ENCODE measurements at regions not wholly inside any gene's neighbourhood (a gene's known extent, or its start where the extent isn't known, plus 50 kb on each side); places are given as distances from the start of the nearest gene placed in this dataset.

- no peak for ATAC-seq
Observed at GRCh38 chr10:78374331-78375028, 340.8 kb downstream of the RPS24 start.

- no peak for ATAC-seq
Observed at GRCh38 chr10:78375854-78376785, 342.5 kb downstream of the RPS24 start.

- no peak for ATAC-seq
Observed at GRCh38 chr10:78377356-78377755, 343.7 kb downstream of the RPS24 start.

- ATAC-seq: no peak
Observed at GRCh38 chr10:78378192-78378591, 344.5 kb downstream of the RPS24 start.

- ATAC-seq: no peak
Observed at GRCh38 chr10:78381107-78381506, 347.4 kb downstream of the RPS24 start.

GRCh38 chr10:78382047-78382446 lies 348.4 kb downstream of the RPS24 start:
- no peak for ATAC-seq

- no peak for ATAC-seq
Observed at GRCh38 chr10:78382772-78383171, 349.1 kb downstream of the RPS24 start.

- ATAC-seq: no peak
Observed at GRCh38 chr10:78383378-78384048, 349.9 kb downstream of the RPS24 start.

GRCh38 chr10:78384049-78384431 lies 350.4 kb downstream of the RPS24 start:
- ATAC-seq: no peak

GRCh38 chr10:78385599-78385998 lies 351.9 kb downstream of the RPS24 start:
- no peak for ATAC-seq

GRCh38 chr10:78386509-78386908 lies 352.8 kb downstream of the RPS24 start:
- ATAC-seq: no peak

GRCh38 chr10:78388331-78389050 lies 354.8 kb downstream of the RPS24 start:
- ATAC-seq: no peak

- no peak for ATAC-seq
Observed at GRCh38 chr10:78389419-78389818, 355.8 kb downstream of the RPS24 start.

GRCh38 chr10:78390051-78390450 lies 356.4 kb downstream of the RPS24 start:
- ATAC-seq: no peak

GRCh38 chr10:78390817-78391216 lies 357.2 kb downstream of the RPS24 start:
- ATAC-seq: no peak

GRCh38 chr10:78391585-78391984 lies 357.9 kb downstream of the RPS24 start:
- ATAC-seq: no peak

- no peak for ATAC-seq
Observed at GRCh38 chr10:78392197-78392596, 358.5 kb downstream of the RPS24 start.

- no peak for ATAC-seq
Observed at GRCh38 chr10:78393094-78393493, 359.4 kb downstream of the RPS24 start.

GRCh38 chr10:78394047-78394446 lies 360.4 kb downstream of the RPS24 start:
- no peak for ATAC-seq

GRCh38 chr10:78395162-78395561 lies 361.5 kb downstream of the RPS24 start:
- no peak for ATAC-seq

GRCh38 chr10:78396754-78397153 lies 363.1 kb downstream of the RPS24 start:
- no peak for ATAC-seq

- ATAC-seq: no peak
Observed at GRCh38 chr10:78397786-78398185, 364.1 kb downstream of the RPS24 start.

- no peak for ATAC-seq
Observed at GRCh38 chr10:78398382-78398781, 364.7 kb downstream of the RPS24 start.
